Osteocyte (in vitro differentiated cells): ENCODE measurements at regions not wholly inside any gene's neighbourhood (a gene's known extent, or its start where the extent isn't known, plus 50 kb on each side); places are given as distances from the start of the nearest gene placed in this dataset.
A peak's percentile ranks its signal among the peaks of the same experiment; 100 is the strongest.

Source experiments
- DNase-seq: peaks from one replicate; pipeline ENCODE4 v3.0.0; 2021; ENCODE audit warnings: mixed read lengths; ENCODE audit not compliant: unreplicated experiment; ENCODE audit errors: extremely low spot score
- H3K27ac Mint-ChIP-seq: one replicate; pipeline ENCODE4 v1.8.0; 2021; ENCODE audit warnings: mild to moderate bottlenecking, mixed read lengths; ENCODE audit not compliant: unreplicated experiment
- H3K27me3 Mint-ChIP-seq: one replicate; pipeline ENCODE4 v1.8.0; 2021; ENCODE audit warnings: mixed read lengths; ENCODE audit not compliant: unreplicated experiment
- H3K36me3 Mint-ChIP-seq: one replicate; pipeline ENCODE4 v1.8.0; 2021; ENCODE audit warnings: mixed read lengths; ENCODE audit not compliant: unreplicated experiment
- H3K4me1 Mint-ChIP-seq: one replicate; pipeline ENCODE4 v1.8.0; 2021; ENCODE audit warnings: mixed read lengths; ENCODE audit not compliant: unreplicated experiment
- H3K4me3 Mint-ChIP-seq: one replicate; pipeline ENCODE4 v1.8.0; 2021; ENCODE audit warnings: mild to moderate bottlenecking, moderate library complexity, mixed read lengths; ENCODE audit not compliant: unreplicated experiment
- H3K9me3 Mint-ChIP-seq: one replicate; pipeline ENCODE4 v1.8.0; 2021; ENCODE audit warnings: mixed read lengths; ENCODE audit not compliant: unreplicated experiment
- TF ChIP-seq, protein P1 (sequence below): fragments of 200-600 bp; sonication (generic); IDR thresholded peaks from 2 replicates; pipeline ENCODE4 v1.5.0; 2021; ENCODE audit warnings: antibody characterized with exemption, mild to moderate bottlenecking, moderate library complexity

DNA sequence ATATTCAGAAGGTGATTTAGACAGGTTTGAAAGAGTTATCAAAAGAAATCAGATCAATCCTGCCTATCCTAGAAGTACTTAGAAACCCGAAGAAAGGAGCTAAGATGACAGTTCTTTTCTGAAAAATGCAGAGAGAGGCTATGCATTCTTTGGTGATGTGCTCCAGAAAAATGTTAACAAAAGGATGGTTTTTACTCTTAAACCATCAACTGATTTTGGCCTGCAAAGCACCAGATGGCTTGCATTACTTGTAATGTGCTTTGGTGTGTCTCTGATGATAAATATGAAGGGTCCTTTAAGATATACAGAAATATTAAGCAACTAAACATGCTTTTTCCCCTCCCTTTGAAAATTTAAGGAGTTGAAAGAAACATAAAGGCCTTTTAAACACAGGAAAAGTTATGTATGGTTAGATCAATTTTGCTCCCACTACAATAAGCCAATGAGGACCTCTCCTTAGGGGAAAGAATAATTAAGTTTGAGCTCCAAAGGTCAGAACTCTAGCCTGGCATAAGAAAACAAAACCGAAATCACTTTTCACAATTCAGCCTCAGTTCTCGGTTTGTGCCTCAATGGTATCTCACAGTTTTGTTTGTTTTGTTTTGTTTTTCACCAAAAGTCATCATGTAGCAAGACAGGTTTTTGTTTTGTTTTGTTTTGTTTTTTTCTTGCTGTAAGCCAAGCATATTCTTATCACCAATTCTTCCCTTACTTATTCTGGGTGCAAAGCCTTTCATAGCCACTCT is 302.4 kb upstream of the NT5C1B start:
- no peak overlapping the region for H3K4me3 Mint-ChIP-seq
- H3K9me3 Mint-ChIP-seq: no peaks in the 10 kb centered on the region
- peaks cover 10% of the 10 kb centered on the region for H3K4me1 Mint-ChIP-seq
- no peak for DNase-seq
- no peaks in the 10 kb centered on the region for H3K27me3 Mint-ChIP-seq
- TF ChIP-seq, protein P1, sequence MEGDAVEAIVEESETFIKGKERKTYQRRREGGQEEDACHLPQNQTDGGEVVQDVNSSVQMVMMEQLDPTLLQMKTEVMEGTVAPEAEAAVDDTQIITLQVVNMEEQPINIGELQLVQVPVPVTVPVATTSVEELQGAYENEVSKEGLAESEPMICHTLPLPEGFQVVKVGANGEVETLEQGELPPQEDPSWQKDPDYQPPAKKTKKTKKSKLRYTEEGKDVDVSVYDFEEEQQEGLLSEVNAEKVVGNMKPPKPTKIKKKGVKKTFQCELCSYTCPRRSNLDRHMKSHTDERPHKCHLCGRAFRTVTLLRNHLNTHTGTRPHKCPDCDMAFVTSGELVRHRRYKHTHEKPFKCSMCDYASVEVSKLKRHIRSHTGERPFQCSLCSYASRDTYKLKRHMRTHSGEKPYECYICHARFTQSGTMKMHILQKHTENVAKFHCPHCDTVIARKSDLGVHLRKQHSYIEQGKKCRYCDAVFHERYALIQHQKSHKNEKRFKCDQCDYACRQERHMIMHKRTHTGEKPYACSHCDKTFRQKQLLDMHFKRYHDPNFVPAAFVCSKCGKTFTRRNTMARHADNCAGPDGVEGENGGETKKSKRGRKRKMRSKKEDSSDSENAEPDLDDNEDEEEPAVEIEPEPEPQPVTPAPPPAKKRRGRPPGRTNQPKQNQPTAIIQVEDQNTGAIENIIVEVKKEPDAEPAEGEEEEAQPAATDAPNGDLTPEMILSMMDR: no peak
- no peak overlapping the region for H3K27ac Mint-ChIP-seq
- H3K36me3 Mint-ChIP-seq: no peaks in the 10 kb centered on the region

DNA sequence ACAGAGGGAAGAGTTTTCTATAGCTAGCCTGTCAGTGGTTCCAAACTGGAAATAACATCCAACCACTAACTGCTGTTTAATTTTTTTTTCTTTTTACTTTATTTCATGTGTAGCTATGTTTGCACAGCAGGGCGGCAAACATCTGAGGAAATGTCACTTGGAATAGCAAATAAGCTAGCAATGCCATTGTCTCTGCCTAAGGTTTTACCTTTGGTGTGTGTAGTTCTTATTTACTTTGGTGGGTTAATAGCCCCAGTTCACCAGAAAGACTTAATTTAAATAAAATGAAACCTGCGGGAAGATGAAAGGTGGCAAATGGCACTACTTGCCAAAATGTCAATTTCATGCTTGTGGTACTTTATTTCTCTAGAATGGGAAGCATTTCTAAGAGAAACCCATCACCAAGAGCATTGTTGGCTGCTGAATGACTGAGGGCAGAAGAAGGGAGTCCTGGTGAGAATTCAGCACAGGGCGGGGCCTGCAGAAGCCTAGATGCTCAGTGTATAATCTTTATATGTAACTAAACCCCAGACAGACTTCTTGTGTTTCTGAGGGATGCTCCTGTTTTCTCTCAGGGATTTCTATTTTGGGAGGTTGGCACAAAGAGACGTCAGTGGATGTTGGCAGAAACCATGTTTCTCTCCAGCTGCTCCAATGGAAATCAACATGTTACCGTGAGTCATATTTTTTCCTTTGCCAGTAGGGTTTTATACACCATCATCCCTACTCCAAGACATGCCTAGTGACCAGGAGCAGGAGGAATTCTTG is 300.4 kb upstream of the NT5C1B start:
- no peak for DNase-seq
- Mint-ChIP-seq H3K4me1 (no peaks in the 10 kb centered on the region), H3K36me3 (no peaks in the 10 kb centered on the region), H3K27me3 (no peaks in the 10 kb centered on the region), H3K4me3 (no peak overlapping the region), H3K9me3 (no peaks in the 10 kb centered on the region), H3K27ac (no peak overlapping the region)
- TF ChIP-seq, protein P1: no peak

DNA sequence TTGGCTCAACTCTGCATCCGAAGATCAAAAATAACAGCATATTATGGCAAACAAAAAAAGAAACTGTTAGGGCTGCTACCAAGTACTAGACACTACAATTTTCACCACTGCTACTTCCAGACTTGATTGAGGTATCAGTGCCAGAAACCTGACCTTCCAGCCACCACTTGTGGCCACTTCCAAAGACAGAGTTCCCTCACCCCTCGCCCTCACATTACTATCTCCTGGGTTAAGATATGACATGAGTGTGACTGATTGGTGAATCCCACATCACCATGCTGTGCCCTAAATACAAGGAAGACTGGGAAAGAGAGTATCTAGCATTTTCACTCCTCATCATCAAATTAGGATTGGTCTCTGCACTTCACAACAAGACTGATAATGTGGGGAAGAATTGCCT is 296.1 kb upstream of the NT5C1B start:
- Mint-ChIP-seq H3K4me1 (no peaks in the 10 kb centered on the region), H3K27me3 (no peaks in the 10 kb centered on the region), H3K27ac (no peak overlapping the region), H3K4me3 (no peak overlapping the region), H3K9me3 (no peaks in the 10 kb centered on the region), H3K36me3 (no peaks in the 10 kb centered on the region)
- TF ChIP-seq, protein P1: no peak
- DNase-seq: no peak

DNA sequence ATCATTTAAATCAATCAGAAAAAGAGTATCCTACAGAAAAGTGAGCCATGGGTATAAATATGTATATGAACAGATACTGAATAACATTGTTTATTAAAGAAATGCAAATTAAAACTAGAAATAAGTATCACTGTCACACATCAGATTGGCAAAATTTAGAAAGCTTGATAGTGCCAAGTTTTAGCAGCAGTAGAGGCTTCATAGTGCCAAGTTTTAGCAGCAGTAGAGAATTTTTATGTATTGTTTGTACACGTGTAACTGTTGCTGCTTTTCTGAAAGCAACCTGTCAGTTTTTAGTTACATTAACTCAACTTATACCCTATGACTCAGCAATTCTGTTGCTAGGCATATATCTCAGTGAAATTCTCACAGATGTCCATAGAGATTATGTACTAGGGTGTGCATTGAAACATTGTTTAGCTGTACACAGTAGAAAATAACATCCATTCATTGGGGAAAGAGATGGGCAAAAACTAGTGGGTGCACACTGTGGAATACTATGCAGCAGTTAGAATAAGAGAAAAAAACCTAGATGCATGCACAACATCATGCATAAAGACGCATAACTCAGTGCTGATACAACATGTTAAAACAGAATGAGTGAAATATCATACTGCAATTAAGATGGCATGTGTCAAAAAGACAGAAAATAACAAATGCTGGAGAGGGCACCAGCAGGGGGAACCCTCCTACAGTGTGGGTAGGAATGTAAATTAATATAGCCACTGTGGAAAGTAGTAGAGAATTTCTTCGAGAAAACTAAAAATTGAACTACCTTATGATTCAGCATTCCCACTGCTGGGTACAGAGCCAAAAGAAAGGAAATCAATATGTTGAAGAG is 294.5 kb upstream of the NT5C1B start:
- Mint-ChIP-seq H3K27me3 (no peaks in the 10 kb centered on the region), H3K4me3 (no peak overlapping the region), H3K9me3 (no peaks in the 10 kb centered on the region), H3K36me3 (no peaks in the 10 kb centered on the region), H3K27ac (no peak overlapping the region), H3K4me1 (no peaks in the 10 kb centered on the region)
- TF ChIP-seq, protein P1: peak; percentile 51
- DNase-seq: no peak

DNA sequence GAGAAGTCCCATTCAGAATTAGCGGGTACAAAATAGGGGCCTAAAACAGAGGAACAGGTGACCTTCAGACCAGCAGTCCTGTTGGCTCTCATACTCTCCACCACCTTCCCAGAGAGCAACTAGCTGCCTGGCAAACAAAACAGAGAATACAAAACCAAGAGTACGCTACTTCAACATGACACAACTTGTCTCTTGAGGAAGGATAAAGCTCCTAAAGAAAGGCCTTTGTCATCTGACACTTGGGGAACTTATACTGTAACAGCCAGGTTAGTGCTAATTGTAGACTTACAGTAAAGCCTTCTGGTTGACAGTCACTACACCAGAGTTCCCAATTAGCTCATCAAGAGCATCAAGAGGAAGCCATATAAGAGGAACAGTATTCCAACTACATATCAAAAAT is 282.1 kb upstream of the NT5C1B start:
- H3K27me3 Mint-ChIP-seq: no peaks in the 10 kb centered on the region
- TF ChIP-seq, protein P1: no peak
- H3K4me3 Mint-ChIP-seq: no peak overlapping the region
- no peaks in the 10 kb centered on the region for H3K4me1 Mint-ChIP-seq
- no peak for DNase-seq
- H3K36me3 Mint-ChIP-seq: peaks cover under 1% of the 10 kb centered on the region
- H3K9me3 Mint-ChIP-seq: no peaks in the 10 kb centered on the region
- no peak overlapping the region for H3K27ac Mint-ChIP-seq
